Lower lobe of right lung (tissue), 2 donors: ENCODE measurements at regions not wholly inside any gene's neighbourhood (a gene's known extent, or its start where the extent isn't known, plus 50 kb on each side); places are given as distances from the start of the nearest gene placed in this dataset.

Experiments
- ATAC-seq, 2 donors: fragments of 200-7000 bp; cut with Tn5 transposase; one replicate each; pipeline ENCODE4 v1.9.1; 2020 to 2022; ENCODE audit warnings: mild to moderate bottlenecking in 2 of 2, moderate library complexity in 2 of 2
- DNase-seq: peaks from one replicate; pipeline ENCODE4 v3.0.0-alpha.2; 2020
- H3K27ac ChIP-seq: fragments of 200-600 bp; one replicate; pipeline ENCODE4 v1.8.0; 2022
- H3K27me3 ChIP-seq: fragments of 200-600 bp; one replicate; pipeline ENCODE4 v1.8.0; 2022; ENCODE audit warnings: low read depth
- H3K36me3 ChIP-seq: fragments of 200-600 bp; one replicate; pipeline ENCODE4 v1.8.0; 2022; ENCODE audit warnings: mild to moderate bottlenecking
- H3K4me1 ChIP-seq: fragments of 200-600 bp; one replicate; pipeline ENCODE4 v1.8.0; 2022
- H3K4me3 ChIP-seq: fragments of 200-600 bp; one replicate; pipeline ENCODE4 v1.8.0; 2022; ENCODE audit warnings: mild to moderate bottlenecking
- H3K9me3 ChIP-seq: fragments of 200-600 bp; one replicate; pipeline ENCODE4 v1.8.0; 2022
- CTCF ChIP-seq: fragments of 200-600 bp; IDR thresholded peaks from one replicate; pipeline ENCODE4 v1.8.0; 2022; ENCODE audit warnings: antibody characterized with exemption, mild to moderate bottlenecking
- intact Hi-C: fragments of 100-400 bp; cut with DNase I; formaldehyde crosslinking; loops from one replicate; pipeline ENCODE4 v1.11.0; 2022
- donor health status: DM: no; HTN: yes; CAD: no; lungs with severe emphysema.

- no peak for TF ChIP-seq CTCF
- DNase-seq (no peak), ATAC-seq (no peak)
- intact Hi-C loops = no loop called here
- no peaks in the 10 kb centered on the region for H3K36me3 ChIP-seq
- no peaks in the 10 kb centered on the region for H3K9me3 ChIP-seq
- H3K27me3 ChIP-seq = no peaks in the 10 kb centered on the region
- H3K4me1 ChIP-seq = no peaks in the 10 kb centered on the region
- H3K27ac ChIP-seq = no peak overlapping the region
- H3K4me3 ChIP-seq = no peak overlapping the region
These were observed 498.4 kb upstream of the LRRN3 start for GRCh38 chr7:110592557-110592956.

DNA sequence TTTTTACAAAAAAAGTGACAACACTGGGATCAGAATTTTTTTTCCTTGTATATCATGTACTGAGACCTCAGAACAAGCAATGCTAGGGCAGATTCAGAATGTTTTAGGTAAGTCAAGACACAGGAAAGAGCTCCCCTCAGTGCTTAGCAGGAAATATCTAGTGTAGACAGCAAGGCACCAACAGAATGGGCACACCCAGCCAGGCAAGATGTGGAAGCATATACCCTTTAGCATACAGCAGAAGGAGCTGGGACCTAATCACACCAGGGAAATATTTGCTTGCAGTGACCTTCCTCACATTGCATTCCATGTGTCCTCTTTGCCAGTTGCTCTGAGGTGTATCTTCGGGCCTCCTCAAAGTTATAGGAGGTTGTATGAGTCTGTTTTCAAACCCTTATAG lies 497.6 kb upstream of the LRRN3 start:
- Histone ChIP-seq H3K4me1 (no peaks in the 10 kb centered on the region), H3K36me3 (no peaks in the 10 kb centered on the region), H3K27ac (no peak overlapping the region), H3K4me3 (no peak overlapping the region), H3K9me3 (no peaks in the 10 kb centered on the region), H3K27me3 (no peaks in the 10 kb centered on the region)
- no peak for ATAC-seq
- intact Hi-C loops = no loop called here
- no peak for DNase-seq
- no peak for TF ChIP-seq CTCF

DNA sequence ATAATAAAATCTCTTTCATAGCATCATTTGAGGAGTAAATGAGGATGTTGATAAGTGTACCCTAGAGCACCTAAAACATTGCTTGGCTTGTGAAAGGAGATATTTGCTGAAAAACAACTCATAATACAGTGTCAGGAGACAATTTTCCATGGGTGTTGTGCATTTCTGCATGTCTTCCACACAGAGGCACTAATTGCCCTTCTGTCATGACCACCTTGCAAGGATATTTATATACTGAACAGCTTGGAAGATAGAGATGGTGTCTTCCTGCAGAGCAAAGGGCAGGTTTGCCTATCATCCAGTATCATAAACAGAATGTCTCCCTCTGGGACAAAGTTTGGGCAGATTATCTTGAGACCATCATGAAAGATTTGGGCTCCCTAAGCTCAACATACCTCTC lies 495.2 kb upstream of the LRRN3 start:
- Histone ChIP-seq H3K4me3 (no peak overlapping the region), H3K27me3 (no peaks in the 10 kb centered on the region), H3K4me1 (no peaks in the 10 kb centered on the region), H3K27ac (no peak overlapping the region), H3K9me3 (no peaks in the 10 kb centered on the region), H3K36me3 (no peaks in the 10 kb centered on the region)
- intact Hi-C loops = no loop called here
- TF ChIP-seq CTCF = no peak
- DNase-seq (no peak), ATAC-seq (no peak)

DNA sequence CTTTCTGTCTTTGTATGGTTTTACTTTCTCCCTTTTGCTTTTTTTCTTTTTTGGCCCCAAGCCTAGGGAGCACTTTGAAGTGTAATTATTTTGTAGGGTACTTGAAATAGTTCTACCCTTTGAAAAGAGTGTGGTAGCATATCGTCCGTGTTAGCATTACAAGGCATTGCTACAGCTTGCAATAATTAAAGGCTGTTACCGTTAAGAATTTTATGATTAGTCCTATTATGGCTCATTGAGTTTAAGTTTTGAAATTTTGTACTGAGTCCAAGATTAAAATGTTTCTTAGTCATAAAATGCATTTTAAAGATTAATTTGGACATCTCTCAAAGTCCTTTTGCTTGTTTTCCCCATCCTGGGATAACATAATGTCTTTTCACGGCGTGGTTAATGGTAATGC lies 490.0 kb upstream of the LRRN3 start:
- H3K27me3 ChIP-seq = no peaks in the 10 kb centered on the region
- H3K27ac ChIP-seq = no peak overlapping the region
- no peaks in the 10 kb centered on the region for H3K9me3 ChIP-seq
- ATAC-seq (peak in 1 of 2 donors; percentile 42), DNase-seq (no peak)
- intact Hi-C loops = no loop called here
- H3K4me1 ChIP-seq = no peaks in the 10 kb centered on the region
- H3K4me3 ChIP-seq = no peak overlapping the region
- no peaks in the 10 kb centered on the region for H3K36me3 ChIP-seq
- TF ChIP-seq CTCF = no peak

GRCh38 chr7:110601710-110602109 lies 489.2 kb upstream of the LRRN3 start:
- Histone ChIP-seq H3K4me1 (no peaks in the 10 kb centered on the region), H3K27me3 (no peaks in the 10 kb centered on the region), H3K9me3 (no peaks in the 10 kb centered on the region), H3K4me3 (no peak overlapping the region), H3K36me3 (no peaks in the 10 kb centered on the region), H3K27ac (no peak overlapping the region)
- DNase-seq (no peak), ATAC-seq (no peak)
- intact Hi-C loops = no loop called here
- TF ChIP-seq CTCF = no peak

- Histone ChIP-seq H3K4me3 (no peak overlapping the region), H3K36me3 (no peaks in the 10 kb centered on the region), H3K9me3 (no peaks in the 10 kb centered on the region), H3K4me1 (no peaks in the 10 kb centered on the region), H3K27me3 (no peaks in the 10 kb centered on the region), H3K27ac (no peak overlapping the region)
- intact Hi-C loops = no loop called here
- DNase-seq (no peak), ATAC-seq (no peak)
- TF ChIP-seq CTCF = no peak
These were observed 486.7 kb upstream of the LRRN3 start for GRCh38 chr7:110604206-110604605.
